ENCODE measurements at regions not wholly inside any gene's neighbourhood (a gene's known extent, or its start where the extent isn't known, plus 50 kb on each side); places are given as distances from the start of the nearest gene placed in this dataset.

GRCh38 chr4:124762956-124763355, 50.4 kb upstream of the ANKRD50 start:
- H3K27ac ChIP-seq (ENCODE audit: low read length), result no peak overlapping the region
- H3K27me3 ChIP-seq (ENCODE audit: low read depth, low read length), result no peaks in the 10 kb centered on the region
- no peak overlapping the region for H3K9ac ChIP-seq (ENCODE audit: low read length)
- H4K20me1 ChIP-seq (ENCODE audit: insufficient read depth, low read length), result no peaks in the 10 kb centered on the region
- H3K4me1 ChIP-seq (ENCODE audit: low read length), result no peaks in the 10 kb centered on the region
- H3K79me2 ChIP-seq (ENCODE audit: low read length), result no peaks in the 10 kb centered on the region
- no peak overlapping the region for H3K4me3 ChIP-seq (ENCODE audit: low read length)
- H3K36me3 ChIP-seq (replicated peaks; ENCODE audit: low read depth, low read length), result no peaks in the 10 kb centered on the region
- H3K4me2 ChIP-seq (ENCODE audit: low read length), result no peak overlapping the region
- no peak overlapping the region for H2AFZ ChIP-seq (ENCODE audit: low read depth, low read length)
- TF ChIP-seq CTCF (IDR thresholded peaks at IDR 0.05; ENCODE audit: low read depth, low read length) (no peak), EZH2phosphoT487 (IDR thresholded peaks at IDR 0.05; ENCODE audit: low read depth) (no peak)
- no peaks in the 10 kb centered on the region for H3K9me3 ChIP-seq (ENCODE audit: insufficient read depth, low read length)

Measured in OCI-LY3 (cell line).